SK-MEL-5 (cell line): ENCODE measurements at regions not wholly inside any gene's neighbourhood (a gene's known extent, or its start where the extent isn't known, plus 50 kb on each side); places are given as distances from the start of the nearest gene placed in this dataset.

Experiments
- DNase-seq: peaks from one replicate; pipeline ENCODE4 v3.0.0-alpha.2; 2016; ENCODE audit warnings: low read depth, low spot score
- in situ Hi-C: cut with HindIII; loops from 2 replicates; pipeline ENCODE4 v1.10.0; 2016; ENCODE audit warnings: low sequenced_read_pairs, high pct_unique_total_duplicates, low pct_unique_long_range_greater_than_20kb

DNA sequence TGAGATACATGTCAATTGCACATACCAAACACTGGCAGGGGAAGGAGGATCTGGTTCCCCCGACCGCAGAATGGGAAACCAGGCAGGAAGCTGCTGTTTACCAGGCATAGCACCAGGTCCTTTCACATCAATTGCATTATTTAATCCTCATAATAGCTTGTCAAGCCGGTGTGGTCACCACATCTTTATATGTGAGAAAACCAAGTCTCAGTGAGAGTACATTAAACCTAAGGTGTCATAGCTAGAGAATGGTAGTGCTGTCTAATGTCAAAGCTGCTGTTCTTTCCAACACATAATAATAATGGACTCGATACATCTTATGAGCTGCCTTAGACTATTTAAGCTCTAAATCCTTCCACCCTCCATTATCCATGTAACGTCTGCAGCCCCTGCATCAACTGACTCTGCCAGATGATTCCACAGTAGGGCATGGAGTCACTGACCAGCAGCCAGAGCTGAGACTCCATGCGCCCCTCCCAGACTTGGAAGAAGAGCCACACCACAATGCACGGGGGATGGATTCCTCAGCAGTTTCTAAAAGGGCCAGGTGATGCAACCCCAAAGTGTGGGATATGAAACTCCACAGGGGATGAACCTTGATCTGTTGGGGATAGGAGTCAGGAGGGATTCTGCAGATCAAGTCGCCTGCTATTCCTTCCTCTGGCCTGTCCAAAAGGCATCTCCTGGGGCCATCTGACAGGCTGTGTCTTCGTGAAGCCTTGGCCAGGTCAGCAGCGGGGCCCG lies 71.8 kb downstream of the GPR6 start:
- in situ Hi-C loops, result no loop called here
- DNase-seq, result no peak
